ENCODE measurements at regions not wholly inside any gene's neighbourhood (a gene's known extent, or its start where the extent isn't known, plus 50 kb on each side); places are given as distances from the start of the nearest gene placed in this dataset.
"Not testable (repeated sequence)": the region's sequence is repeated elsewhere in the genome, so short reads cannot be mapped to it uniquely, and the experiment has no call there.

DNA sequence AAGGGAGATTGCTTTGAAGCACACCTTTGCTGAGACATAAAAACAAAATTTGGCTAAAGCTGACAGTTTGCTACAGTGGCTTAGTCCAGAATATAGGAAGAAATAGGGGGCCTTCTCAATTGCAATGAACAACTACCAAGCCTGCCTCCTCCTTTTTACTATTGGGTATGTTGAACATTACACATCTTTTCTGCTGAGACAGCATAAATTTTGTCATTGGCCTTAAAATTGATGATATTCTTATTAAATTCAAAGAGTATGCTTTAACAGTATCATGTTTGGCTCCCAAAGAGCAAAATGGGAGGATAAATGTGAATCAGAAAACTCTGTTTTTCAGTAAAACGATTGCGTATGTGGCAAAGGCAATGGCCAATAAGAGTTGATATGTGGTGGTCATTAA is 721.9 kb upstream of the IGFBP7 start:
- no peak for DNase-seq

DNA sequence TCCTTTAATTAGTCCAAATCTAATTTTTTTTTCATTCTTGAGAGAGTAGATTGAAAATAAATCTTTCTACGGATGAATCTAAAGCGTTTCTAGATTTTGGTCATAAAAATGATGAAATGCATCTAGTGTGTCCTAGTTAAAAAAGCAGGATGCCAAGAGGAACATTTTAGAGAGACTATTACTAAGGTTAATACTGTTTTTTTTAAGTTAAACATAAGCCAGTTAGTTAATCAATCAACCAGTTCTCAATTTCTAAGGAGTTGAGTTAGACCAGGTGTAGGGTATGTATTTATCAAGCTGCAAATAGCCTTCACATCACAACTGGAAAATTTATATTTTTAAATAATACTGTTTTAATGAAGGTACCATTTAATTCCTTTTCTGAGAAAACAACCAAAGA is 679.5 kb upstream of the IGFBP7 start:
- DNase-seq, result no peak

DNA sequence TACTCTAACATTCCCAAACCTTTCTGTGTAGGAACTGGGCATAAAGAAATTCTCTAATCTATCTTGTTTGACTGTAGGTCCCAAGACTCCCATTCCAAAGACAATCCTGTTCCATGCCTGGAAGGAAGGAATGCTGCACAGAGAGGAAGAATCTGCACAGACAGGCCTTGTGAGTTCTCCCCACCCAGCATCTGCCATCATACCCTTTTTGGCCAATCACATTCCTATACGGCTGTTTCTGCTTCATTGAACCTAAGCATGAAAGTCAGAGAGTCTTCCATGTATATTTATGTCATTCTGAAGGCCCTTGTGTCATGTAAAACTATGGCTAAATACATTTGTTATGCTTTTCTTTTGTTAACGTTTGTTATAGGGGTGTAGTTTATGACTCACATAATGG is 667.7 kb upstream of the IGFBP7 start:
- DNase-seq, result no peak

DNA sequence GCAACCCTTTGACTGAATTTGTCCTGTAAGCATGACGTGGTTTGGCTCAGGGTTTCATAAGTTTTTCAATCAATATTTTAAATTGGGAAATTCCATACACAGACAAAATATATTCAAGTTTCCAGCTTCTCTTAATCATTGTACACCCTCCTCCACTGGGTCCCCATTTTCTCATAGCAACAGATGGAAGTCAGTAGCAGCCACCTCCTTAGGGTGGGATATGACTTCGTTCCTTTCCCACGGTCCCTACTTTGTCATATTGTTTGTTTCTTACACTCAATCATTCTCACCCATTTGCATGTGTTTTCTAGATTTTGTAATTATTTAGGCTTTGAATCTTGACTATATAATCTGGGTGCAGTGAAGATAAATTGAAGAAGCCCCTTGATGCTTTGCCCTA is 664.5 kb upstream of the IGFBP7 start:
- no peak for DNase-seq

DNA sequence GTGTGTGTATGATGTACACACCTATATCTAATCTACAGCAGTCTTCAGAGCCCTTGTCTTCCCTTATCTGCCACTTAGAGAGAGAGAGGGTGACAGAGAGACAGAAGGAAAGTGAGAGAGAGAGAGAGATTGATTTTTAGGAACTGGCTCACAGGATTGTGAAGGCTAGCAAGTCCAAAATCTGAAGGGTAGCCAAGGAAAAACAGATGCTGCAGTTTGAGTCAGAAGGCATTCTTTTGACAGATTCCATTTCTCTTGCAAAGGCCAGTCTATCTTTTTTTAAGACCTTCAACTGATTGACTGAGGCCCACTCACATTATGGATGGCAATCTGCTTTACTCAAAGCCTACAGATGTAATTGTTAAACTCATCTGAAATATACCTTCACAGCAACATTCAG is 664.0 kb upstream of the IGFBP7 start:
- DNase-seq, result no peak

DNA sequence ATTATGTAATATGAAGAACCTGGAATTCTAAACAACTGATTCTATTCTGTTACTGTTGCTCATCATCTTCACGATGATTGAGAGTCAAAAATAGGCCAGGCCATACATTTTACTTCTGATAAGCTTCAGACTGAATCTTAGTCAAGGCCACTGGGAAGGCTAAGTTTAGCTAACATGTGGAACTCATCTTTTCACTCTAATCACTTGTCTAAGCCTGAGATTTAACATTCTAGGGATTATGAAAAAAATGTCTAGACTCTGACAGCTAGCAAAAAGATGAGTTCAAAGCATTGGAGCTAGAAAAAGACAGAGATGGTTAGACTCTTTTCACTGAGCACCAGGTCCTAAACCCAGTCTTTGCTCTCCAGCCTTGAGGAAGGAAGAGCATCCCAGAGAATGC is 656.2 kb upstream of the IGFBP7 start:
- DNase-seq, result no peak

DNA sequence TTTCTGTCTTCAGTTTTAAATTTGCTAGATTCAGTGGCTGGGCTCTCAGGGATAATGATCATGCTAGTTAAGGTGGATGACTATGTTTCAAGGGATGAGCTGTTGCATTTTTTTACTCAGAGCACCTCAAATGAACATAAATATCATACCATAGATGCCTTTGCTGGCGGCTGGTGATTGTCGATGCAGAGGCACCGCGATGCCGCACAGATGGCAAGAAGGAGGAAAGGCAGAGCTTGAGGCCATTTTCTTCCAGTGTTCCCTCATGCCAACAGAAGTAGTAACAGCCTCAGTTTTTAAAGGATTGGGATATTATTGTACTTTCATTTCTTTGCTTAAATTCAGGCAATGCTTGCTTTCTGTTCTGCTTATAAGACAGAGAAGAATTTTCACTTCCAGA is 654.7 kb upstream of the IGFBP7 start:
- no peak for DNase-seq

DNA sequence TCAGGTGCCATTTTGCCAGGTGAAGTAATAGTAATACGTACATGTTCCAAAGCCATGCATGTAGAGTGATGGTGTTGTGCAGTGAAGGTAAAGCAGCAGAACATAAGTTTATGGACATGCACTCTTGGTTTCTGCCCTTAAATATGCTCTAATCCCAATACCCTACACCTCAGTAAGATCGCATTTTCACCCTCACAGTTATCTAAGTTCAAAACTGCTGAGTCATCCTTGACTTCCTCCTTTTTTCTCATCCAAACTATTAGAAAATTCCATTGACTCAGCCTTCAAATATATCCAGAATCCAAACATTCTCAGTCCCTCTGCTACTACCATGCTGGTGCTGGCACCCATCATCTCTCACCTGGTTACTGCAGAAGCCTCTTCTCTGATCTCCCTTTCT is 652.9 kb upstream of the IGFBP7 start:
- DNase-seq, result no peak

DNA sequence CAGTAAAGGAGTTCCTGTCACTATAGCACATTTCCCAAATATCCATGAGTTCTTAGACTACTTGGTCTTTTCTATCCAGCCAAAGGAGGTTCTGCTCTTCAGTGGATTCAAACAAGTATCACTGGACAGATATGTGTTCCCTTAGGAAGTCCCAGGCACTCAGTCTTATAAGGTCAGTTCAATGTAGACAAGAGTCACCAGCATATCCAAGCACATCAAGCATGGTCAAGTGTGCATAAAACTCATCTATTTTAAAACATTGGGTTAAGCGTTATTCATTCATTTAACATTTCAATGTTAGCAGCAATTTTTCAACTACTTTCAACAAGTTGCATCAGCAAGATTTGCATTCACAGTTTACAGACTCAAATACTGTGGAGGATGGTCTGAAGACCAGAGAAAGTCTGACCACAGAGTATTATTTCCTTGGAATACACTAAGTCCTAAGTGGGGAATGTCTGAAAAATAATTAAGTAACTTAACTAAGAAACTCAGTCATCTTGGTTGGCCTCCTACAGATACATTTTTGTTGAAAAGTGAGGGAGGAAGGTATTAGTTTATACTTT is 630.5 kb upstream of the IGFBP7 start:
- DNase-seq, result no peak

DNA sequence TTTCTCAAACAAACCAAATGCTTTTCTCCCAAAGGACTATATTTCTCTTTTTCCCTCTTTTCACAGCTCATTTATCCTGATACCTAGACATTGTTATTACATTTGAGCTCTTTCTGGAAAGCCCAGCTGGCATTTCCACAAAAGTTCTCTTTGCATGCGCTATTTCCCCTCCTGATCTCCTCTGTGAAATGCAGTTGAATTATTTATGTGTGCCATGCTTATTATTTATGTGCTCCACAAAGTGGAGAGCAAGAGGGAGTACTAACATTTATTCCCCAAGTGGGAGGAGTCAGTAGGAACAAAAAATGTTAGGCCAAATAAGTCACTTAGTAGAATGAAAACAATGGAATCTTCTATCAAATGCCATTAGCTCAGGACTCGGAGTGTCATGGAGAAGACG is 626.6 kb upstream of the IGFBP7 start:
- no peak for DNase-seq

DNA sequence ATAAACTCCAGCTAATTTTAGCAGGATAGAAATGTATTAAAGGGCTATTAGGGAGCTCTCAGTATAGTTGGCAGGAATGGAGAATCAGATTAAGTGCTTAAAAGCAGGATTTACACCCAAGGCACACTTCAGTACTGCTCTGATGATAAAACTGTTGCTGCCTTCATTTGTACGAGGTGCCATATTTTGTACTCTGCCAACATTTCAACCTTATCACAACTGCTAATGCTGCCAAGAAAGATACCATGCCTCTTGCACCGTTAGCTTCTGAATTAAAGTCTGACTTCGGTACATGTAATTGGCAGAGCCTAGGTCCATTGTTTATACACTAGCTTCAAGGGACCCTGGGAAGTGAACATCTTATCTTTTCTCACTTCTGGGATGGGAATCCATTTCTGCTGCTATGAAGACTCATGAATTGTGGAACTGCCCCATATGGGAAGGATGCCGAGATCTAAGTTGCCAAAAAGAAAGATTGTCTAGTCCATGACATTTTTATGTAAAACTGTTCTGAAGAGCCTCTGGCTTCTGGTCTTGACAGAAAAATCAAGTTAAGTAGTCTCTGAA is 624.0 kb upstream of the IGFBP7 start:
- no peak for DNase-seq

DNA sequence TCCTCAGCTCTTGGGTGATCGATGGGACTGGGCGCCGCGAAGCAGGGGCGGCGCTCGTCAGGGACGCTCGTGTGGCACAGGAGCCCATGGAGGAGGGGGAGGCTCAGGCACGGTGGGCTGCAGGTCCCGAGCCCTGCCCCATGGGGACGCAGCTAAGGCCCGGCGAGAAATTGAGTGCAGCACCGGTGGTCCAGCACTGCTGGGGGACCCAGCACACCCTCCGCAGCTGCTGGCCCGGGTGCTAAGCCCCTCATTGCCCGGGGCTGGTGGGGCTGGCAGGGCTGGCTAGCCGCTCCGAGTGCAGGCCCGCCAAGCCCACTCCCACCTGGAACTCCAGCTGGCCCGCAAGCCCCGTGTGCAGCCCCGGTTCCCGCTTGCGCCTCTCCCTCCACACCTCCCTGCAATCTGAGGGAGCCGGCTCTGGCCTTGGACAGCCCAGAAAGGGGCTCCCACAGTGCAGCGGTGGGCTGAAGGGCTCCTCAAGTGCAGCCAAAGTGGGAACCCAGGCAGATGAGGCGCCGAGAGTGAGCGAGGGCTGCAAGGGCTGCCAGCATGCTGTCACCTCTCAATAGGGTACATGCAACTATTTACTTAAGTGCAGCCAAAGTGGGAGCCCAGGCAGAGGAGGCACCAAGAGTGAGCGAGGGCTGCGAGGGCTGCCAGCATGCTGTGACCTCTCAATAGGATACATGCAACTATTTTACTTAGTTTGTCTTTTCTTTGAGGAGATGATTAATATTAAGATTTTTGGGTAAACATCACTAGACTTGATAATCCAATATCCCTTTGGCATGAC is 619.8 kb upstream of the IGFBP7 start:
- not testable (repeated sequence) for DNase-seq

DNA sequence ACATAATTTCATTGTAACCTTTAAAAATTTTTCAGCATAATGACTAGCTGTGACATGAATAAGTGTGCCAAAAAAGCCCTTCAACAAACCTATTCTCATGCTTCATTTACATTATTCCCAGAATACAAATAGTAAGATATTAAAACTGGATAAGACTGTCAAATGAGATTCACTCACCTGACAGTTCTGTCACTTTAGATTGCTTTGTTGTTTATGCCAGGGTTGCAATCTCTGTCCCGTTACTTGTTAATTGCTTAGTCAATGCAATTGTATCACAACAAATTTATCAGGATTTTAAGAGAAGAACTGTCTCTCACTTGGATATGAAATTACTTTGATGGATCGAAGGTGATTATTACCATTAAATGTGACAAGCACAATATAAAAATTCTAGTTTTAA is 616.0 kb upstream of the IGFBP7 start:
- DNase-seq, result no peak

DNA sequence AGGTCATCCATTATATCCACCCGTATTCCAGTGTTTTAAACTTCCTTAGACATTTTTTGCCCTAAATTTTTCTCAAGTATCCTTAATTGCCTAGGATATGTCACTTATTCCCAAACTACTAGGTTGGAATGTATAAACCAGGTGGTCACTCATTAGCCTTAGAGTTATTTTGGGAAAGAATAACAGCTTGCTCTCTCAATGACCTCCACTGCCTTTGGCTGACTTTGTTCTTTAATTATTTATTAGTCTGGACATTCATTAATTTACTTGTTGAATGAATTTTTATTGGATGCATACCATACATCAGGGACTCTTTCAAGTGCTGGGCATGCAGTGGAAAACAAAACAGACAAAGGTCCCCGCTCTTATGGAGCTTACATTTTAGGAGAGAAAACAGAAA is 609.3 kb upstream of the IGFBP7 start:
- no peak for DNase-seq

DNA sequence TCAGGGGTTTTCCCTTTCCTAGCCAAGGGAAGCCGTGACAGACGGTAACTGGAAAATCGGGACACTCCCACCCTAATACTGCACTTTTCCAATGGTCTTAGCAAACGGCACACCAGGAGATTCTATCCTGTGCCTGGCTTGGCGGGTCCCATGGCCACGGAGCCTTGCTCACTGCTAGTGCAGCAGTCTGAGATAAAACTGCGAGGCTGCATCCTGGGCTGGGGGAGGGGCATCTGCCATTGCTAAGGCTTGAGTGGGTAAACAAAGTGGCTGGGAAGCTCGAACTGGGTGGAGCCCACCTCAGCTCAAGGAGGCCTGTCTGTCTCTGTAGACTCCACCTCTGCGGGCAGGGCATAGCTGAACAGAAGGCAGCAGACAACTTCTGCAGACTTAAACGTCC is 604.1 kb upstream of the IGFBP7 start:
- DNase-seq, result not testable (repeated sequence)

DNA sequence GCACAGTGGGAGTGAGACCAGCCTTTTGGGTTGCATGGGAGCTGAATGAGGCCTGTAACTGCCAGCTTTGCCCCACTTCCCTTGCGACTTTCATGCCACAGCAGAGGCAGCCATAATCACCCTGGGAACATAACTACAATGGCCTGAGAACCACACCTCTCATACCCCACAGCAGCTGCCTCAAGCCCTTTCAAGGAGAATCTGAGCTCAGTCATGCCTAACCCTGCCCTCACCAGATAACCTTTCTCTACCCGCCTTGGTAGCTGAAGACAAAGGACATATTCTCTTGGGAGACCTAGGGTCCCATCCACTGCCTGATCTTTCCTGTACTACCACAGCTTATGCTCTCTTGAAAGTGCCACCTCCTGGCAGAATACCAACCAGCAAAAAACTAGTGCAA is 599.9 kb upstream of the IGFBP7 start:
- no peak for DNase-seq

DNA sequence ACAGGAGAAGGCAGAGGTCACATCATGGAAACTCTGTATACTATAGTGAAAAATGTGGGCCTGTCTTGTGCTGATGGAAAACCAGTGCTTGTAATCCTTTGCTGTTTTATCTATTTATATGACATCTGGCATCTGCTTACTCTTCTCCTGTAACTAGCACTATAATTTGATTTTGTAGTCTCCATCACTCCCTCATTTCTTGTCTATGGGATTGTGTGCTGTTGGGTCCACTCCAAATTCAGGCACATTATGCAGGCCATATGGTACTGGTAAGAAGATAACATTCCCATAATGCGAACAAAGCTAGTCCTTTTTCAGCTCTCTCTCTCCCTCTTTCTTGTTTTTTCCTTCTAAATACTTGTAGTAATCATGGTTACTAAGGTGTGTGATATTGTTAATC is 581.2 kb upstream of the IGFBP7 start:
- no peak for DNase-seq

DNA sequence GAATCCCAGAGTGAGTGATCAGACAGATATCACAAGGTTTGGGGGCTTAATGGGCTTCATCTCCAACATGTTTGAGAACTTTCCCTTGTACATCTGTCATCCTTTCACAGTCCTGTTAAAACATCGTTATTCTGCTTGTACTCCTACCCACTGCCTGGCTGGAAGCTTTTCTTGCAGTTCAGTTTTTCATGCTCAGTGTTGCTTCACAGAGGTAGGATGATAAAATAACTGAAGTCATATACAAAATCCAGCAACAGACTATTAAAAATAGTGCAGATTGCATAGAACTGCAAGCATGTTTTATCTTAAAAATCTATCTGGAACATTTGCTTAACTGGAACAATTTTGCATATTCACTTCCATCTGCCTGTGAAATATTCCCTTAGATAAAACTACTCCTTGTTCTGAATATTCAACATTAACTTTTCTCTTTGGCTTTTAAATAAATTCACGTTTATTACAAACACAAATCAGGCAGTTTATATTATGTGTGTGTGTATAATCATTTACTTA is 579.6 kb upstream of the IGFBP7 start:
- DNase-seq, result no peak

DNA sequence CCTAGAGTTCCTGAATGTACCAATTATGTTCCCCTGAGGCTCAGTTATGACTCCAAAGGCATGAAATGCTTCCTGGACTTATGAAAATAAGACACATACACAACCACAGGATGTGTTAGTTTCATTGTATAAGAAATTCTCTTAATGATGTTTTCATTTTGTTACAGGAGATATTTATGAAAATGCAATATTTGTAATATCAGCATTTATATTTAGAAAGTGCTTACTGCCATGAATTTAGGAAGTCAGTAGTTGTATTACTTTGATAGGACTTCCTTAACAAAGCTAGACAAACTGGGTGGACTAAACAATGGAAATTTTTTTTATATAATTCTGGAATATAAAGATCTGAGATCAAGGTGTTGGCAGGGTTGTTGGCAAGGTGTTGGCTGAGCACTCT is 572.1 kb upstream of the IGFBP7 start:
- DNase-seq, result no peak

DNA sequence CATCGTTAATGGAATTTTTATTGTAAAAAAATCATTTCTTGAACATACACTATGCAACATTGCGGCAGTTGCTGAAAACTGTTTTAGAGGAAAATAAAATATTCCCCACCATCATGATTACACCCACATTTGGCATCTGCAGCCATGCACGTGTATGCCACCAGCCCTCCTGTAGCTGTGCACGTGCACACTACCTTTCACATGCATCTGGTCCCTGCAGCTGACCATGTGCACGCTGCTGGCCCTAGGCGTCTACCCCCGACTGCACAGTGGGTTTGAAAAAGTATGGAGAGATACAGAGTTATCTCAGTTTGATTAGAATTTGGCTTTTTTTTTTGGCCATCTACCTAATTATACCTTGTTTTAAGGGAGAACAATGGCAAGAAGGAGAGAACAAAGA is 569.8 kb upstream of the IGFBP7 start:
- DNase-seq, result no peak

DNA sequence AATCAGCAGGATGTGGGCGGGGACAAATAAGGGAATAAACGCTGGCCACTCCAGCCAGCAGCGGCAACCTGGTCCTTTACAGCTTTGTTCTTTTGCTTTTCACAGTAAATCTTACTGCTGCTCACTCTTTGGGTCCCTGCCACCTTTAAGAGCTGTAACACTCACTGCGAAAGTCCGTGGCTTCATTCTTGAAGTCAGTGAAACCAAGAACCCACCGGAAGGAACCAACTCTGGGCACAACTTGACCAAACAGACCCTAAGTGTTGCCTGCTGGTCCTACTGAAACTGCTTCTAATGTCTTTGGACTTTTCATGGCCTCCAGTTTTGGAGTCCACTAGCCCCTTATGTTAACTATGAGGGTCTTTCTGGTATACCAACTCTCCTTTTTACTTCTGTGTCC is 566.2 kb upstream of the IGFBP7 start:
- DNase-seq, result no peak

DNA sequence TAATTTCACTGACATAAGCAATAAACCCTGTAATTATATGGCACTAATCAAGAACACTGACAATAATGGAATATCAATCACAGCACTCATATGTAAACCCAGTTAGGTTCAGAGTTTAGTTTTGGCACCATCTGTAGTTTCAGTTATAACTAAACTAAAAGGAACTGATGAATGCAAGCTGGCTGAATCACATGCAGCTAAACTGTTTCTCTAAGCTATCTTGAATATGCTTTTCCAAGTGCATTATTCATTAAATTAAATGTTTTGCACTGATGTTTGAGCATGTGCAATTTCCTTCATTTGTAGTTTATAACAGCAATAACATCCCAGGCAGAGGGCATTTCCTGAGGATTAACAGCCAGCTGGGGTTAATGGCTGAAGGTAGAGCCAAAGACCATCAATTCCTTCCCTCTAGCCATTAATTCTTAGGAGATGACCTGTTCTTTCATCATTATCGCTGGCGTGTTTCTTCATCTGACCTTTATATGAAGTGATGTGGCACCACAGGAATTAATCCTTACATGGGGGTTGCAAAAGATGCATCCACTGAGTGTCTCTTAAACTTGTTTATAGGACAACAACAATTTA is 562.8 kb upstream of the IGFBP7 start:
- DNase-seq, result no peak

DNA sequence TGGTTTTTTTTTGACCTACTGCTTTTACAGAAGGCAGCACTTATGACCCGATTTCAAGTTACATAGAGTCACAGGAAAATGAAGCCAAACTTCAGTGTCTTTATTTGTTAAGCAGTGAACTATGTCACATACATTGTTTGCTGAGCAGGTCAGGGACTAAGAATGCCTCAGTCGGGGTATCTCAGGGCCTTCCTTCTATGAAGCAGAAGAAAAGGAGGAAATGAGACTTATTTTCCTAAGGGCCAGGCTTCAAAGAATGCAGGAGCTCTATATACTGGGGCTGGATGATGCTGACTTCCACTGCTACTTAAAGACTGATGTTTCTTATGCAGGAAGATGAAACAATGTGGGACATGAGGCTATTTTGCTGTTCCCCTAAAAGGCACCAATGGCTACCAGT is 558.4 kb upstream of the IGFBP7 start:
- DNase-seq, result no peak

DNA sequence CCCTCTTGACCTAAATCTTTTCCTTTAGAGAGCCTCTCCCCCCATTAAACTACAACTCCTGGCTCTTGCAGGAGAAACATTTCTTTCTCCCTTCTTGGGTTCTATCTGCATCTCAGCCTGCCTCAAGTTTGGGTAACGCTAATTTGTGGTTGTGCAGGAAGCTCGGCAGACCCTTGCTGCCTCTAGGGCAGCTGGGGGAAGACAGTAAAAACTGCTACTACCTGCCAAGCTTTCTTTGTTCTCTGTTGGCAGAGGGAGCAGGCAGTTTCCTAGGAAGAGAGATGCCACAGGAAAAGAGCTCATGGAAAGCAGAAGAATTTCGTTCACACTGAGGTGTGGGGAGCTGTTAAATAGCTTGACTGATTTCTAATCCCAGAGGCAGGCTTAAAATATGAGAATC is 555.6 kb upstream of the IGFBP7 start:
- no peak for DNase-seq
